ENCODE measurements at regions not wholly inside any gene's neighbourhood (a gene's known extent, or its start where the extent isn't known, plus 50 kb on each side); places are given as distances from the start of the nearest gene placed in this dataset.
"Not testable (repeated sequence)": the region's sequence is repeated elsewhere in the genome, so short reads cannot be mapped to it uniquely, and the experiment has no call there.

DNA sequence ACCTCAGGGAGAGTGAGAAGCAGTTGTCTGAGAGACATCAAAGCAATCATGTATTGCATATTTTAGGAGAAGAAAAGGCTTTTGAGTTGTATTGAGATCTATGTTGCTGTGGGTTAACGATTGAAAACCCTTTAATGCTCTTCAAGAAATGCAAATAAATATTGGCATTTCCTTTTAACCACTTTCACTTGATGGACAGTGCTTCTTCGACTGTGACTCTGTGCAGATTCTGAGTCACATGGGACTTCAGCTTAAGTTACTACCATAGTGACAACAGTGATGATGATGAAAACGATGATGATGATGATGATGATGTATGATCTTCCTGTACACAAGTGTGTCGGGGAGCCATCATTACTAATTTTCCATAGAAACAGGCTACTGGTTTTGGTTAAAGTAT, 181.8 kb downstream of the AKAIN1 start:
- no peak for DNase-seq

DNA sequence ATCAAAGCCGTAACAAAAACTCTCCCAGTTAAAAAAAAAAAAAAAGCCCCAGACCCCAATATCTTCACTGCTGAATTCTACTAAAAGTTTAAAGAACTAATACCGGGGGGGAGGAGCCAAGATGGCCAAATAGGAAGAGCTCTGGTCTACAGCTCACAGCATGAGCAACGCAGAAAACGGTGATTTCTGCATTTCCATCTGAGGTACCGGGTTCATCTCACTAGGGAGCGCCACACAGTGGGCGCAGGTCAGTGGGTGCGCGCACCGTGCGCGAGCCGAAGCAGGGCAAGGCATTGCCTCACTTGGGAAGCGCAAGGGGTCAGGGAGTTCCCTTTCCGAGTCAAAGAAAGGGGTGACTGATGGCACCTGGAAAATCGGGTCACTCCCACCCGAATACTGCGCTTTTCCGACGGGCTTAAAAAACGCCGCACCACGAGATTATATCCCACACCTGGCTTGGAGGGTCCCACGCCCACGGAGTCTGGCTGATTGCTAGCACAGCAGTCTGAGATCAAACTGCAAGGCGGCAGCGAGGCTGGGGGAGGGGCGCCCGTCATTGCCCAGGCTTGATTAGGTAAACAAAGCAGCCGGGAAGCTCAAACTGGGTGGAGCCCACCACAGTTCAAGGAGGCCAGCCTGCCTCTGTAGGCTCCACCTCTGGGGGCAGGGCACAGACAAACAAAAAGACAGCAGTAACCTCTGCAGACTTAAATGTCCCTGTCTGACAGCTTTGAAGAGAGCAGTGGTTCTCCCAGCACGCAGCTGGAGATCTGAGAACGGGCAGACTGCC, 192.8 kb downstream of the AKAIN1 start:
- DNase-seq: not testable (repeated sequence)

DNA sequence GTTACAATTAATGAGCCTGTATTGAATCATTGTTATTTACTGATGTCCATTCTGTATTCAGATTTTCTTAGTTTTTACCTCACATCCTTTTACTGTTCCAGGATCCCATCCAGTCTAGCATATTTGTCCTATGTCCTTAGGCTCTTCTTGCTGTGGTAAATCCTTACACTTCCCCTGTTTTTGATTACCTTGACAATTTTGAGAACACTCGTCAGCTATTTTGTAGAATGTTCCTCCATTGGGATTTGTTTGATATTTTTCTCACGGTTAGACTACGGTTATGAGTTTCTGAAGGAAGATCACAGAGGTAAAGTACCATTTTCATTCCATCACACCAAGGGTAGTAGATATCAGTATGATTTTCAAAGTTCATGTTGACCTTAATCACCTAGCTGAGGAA, 202.3 kb downstream of the AKAIN1 start:
- DNase-seq: no peak

DNA sequence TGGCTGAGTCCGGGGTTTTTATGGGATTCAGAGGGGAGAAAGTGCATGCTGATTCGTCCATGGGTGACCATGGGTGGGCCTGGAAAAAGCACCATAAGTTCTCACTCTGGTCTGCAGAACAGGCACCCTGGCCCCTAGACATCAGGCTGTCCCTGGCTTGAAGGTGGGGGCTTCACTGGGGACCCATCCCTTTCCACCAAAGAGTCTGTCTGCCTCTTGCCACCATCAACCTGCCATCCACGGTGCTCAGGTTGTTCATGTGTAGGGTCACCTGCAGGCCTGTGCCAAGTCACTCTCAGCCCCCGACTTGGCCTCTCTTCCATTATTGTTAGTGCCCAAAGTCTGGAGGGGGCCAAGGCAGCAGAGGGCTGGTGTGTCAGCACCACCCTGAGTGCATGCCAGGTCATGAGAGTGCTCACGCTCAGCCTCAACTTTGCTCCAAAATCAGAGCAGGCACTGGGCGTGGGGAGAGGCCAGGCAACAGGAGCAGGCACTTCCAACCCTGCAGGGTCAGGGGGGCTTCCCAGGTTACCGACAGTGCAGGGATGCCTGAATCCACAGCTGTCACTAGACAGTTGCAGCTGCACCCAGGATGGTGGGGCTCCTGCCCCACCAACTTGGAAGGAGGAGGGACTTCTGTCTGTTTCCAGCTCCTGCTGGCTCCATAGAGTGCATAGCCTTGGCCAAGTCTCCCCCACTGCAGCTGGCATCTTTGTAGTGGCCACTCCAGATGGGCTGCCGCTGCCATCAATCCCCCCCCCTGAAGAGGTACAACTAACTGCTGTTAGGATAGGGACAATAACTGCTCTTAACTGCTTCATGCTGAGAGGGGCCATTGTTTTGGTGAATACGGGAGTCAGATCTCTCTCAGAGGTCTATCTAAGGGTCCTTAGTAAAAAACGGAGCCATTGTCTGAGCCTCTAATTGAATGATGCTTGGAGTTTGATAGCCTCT, 209.3 kb downstream of the AKAIN1 start:
- DNase-seq: no peak

DNA sequence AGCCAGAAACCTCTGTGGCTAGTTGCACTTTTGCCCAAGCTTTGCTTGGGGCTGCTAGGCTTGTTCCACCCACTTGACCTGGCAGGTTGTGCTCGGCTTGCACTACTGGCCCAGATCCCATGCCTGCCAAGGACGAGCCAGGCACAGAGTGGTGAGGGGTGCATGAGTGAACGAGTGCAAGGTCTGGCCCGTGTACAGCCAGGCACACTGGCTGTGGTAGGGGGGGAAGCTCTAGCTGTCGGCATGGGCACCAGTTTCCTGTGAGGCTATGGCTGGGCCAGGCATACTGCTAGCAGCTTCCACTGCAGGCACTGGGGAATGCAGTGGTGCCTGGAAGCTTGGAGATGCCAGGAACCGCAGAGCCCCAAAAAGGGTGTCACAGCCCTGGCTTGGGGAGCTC, 210.4 kb downstream of the AKAIN1 start:
- DNase-seq: no peak

DNA sequence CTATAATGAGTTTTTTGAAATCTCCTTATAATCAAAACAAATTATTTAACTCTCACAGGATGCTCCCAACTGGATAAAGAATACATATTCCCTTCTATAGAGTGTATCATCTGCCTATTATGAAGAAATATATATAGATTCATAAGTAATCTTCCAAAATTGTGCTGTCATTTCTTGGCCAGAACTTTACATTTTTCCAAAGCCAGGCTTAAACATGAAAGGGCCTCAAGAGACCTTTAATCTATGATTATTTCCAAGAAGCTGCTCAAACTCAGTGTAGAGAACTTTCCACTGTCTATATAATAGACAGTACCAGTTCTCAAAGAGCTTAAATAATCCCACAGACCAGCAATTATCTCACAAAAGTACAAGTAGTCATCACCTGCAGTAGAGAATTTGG, 211.0 kb downstream of the AKAIN1 start:
- DNase-seq: no peak

DNA sequence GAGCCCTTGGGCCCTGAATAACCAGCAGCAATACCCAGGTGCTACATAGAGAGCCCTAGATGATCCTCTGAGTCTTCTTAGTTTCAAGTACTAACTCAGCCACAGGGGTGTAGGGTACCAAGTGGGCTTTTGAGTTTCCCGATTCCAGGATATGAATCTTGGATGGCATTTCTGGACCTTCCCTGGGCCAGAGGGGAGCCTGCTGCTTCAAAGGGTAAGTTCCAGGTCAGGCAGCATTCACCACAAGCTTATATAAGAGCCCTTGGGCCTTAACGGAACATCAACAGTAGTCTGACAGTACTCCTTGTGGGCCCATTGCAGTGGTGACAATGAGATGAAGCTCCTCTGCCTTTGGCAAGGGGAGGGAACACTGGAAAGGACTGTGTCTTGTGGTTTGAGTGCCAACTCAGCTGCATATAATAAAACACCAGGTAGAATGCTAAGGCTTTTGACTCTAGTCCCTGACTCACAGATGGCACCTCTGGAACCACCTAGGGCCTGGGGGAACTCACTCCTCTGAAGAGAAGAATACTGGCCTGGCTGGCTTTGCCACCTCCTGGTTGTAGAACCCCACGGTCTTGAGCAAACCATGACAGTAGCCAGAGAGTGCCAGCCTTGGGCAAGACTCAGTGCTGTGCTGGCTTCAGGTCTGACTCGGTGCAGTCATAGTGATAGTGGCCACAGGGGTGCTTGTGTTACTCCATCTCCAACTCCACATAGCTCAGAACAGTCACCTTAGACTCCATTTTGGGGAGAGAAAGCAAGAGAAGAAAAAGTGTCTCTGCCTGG, 235.7 kb downstream of the AKAIN1 start:
- DNase-seq: no peak

DNA sequence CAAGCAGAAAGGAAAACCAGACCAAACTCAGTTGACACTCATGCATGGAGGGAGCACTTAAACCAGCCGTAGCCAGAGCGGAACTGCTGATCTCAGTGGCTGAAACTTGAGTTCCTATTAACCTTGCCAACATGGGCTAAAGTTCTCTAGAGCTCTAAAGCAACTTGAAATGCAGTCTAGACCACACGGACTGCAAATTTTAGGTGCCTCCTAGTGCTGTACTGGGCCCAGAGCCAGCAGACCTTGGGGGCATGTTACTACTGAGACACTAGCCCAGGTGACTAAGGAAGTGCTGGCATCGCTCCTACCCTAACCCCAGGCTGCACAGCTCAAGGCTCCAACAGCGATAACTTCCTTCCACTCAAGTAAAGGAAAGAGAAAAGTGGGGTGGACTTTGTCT, 236.5 kb downstream of the AKAIN1 start:
- DNase-seq: no peak

DNA sequence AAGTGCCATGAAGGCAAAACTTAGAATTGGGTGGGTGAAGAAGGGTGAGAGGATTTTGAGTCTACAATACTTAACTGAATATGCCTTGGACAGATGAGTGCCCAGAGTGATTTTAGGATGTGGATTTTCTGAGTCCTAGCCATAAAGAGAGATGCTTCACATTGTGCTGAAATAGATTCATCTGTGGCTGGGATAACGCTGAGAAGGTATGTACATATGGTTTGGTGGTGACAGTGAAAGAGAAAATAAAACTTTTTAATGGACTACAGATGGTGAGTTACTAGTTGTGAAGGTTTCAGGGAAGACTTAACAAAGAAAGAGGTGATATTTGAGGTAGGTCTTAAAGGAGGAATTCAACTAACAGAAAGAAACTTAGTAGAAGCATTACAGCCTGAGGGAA, 265.8 kb downstream of the AKAIN1 start:
- DNase-seq: no peak

DNA sequence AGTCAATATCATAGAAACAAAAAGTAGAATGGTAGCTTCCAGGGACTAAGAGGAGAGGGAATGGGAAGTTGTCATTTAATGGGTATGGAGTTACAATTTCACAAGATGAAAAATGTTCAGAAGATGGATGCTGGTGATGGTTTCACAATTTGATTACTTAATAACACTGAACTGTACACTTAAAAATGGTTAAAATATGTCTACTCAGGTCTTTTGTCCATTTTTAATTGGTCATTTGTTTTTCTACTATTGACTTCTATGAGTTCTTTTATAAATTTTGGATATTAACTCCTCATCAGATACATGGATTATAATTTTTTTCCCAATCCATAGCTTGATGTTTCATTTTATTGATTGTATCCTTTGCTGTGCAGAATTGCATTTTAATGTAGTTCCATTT, 275.5 kb downstream of the AKAIN1 start:
- no peak for DNase-seq

DNA sequence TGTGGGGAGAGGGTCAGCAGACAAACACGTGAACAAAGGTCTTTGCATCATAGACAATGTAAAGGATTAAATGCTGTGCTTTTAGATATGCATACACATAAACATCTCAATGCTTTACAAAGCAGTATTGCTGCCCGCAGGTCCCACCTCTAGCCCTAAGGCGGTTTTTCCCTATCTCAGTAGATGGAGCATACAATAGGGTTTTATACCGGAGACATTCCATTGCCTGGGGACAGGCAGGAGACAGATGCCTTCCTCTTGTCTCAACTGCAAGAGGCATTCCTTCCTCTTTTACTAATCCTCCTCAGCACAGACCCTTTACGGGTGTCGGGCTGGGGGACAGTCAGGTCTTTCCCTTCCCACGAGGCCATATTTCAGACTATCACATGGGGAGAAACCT, 279.5 kb downstream of the AKAIN1 start:
- not testable (repeated sequence) for DNase-seq

DNA sequence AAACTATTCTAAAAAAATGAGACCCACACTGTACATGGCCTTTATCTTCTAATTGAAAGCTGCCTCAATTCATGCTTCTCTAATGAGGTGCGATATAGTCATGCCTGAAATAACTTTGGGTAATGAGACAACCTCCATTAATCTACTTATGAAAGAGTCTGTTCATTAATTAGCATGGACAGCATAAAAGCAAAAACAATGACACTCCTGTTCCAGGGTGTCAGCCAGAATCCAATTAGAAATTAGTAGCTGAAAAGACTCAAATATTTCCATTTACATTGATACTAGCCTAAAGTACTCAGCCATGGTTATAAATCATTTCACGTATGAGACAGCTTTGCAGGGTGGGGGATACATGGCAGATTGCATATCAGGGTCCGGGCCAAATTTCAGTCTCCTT, 288.7 kb downstream of the AKAIN1 start:
- no peak for DNase-seq

DNA sequence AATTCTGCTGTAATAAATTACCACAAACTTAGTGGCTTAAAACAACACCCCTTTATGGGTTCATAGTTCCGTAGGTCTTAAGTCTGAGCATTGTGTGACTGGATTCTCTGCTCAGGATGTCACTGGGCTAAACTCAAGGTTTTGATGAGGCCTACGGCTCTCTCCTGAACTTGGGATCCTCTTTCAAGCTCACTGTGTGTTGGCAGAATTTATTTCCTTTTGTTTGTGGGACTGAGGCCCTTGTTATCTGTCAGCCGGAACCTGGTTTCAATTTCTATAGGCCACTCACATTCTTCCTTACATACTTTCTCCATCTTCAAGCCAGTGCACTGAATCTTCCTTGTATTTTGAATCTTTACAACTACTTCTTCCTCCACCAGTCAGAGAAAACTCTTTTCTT, 290.2 kb downstream of the AKAIN1 start:
- no peak for DNase-seq

DNA sequence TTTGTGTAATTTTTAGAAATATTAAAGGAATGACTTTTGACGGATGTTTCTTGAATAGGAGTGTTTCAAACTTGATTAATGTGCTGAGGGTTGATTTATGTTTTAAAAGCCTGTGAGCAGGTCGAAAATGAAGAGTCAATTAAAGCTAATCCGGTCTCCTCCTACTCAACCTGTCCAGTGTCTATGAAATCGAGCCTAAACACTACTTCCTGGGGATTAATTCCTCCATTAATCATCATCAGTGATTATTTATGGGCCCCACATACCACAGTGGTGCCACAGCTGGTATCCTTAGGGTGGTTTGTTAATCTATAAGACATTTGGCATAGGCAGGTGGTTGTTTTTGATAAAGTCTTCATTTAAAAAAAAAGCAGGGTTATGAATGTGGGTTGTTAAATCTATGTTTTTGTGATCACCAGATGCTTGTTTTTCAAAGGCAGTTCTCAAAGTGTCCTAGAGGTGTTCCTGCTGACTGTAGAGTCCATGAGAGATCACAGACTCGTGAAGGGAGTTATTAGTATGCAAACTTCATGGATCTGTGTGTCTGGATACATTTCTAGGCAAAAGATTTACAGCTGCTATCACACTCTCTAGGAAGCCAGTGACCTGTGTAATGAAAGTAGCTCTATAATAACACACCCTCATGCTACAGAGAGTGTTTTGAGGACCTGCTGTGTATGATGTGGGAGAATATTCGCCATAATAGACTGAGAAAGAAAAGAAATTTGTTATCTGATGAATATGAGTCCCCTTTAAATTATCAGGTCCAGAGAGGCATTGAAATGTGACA, 308.6 kb downstream of the AKAIN1 start:
- DNase-seq: no peak

DNA sequence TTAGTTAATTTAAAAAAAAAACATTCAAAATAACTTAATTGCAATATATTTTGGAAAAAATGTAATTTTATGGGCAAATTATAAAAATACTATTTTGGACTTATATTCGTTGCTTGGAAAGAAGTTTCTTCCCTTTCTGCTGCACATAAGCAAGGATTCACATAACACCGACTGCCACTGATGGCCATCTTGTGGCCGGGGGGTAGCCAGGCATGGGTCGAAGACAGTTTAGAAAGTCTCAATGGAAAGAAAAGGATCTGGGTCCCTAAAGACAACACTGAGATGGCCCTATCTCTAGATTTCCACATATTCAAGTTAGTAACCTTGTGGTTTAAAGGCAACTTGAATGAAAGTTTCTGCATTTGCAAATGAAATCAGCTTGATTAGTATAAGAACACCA, 318.6 kb downstream of the AKAIN1 start:
- no peak for DNase-seq

DNA sequence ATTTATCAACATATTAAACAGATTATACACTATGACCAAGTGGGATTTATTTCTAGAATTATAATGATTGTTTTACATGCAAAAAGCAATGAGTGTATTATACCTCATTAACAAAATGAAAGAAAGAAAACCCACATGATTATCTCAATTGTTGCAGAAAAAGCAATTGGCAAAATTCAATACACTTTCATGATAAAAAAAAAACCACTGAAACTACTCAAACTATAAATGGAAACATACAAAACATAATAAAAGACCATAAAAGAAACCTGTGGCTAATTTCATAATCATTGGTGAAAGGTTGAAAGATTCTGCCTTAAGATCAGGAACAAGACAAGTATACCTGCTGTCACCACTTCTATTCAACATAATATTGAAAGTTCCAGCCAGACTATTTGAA, 325.9 kb downstream of the AKAIN1 start:
- DNase-seq: no peak

DNA sequence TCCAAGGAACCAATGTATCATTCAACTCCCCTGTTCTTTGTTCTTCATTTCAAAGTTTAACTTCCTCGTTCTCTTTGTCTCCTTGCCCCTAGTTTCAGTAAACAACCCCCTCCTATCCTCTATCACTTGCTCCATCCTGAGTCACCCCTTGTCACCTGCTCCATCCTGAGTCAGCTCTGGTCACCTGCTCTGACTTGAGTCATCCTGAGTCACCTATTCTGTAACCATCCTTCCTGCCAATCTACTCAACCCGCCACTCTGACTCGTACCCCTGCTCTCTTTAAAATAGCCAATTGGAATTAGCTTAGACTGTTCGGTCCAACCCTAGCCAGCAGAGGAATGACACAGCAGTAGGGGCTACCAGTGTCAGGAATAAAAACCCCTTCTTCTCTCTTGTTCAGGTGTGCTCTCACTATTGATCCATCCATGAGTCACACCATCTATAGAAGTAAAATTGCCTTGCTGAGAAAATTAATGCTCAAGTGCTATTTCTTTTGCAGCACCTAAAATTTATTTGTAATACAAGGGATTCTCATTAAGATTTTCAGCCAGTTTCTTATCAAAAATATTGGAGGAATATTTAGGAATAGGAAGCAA, 326.8 kb downstream of the AKAIN1 start:
- DNase-seq: no peak

DNA sequence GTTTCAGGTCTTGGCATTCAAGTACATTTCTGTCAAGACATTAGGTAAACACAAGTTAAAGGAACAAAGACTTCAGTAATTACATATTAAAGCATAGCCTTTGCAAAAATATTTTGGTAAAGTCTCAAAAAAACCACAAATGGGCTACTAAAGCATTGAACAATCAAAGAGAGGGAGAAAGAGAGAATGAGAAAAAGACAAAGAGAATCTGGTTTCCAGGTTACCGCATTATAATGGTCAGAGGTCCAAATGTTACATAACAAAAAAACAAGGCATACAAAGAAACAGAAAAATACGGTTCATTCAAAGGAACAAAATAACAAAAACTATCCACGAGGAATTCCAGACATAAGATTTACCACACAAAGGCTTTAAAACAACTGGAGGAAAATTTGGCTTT, 327.9 kb downstream of the AKAIN1 start:
- DNase-seq: no peak

DNA sequence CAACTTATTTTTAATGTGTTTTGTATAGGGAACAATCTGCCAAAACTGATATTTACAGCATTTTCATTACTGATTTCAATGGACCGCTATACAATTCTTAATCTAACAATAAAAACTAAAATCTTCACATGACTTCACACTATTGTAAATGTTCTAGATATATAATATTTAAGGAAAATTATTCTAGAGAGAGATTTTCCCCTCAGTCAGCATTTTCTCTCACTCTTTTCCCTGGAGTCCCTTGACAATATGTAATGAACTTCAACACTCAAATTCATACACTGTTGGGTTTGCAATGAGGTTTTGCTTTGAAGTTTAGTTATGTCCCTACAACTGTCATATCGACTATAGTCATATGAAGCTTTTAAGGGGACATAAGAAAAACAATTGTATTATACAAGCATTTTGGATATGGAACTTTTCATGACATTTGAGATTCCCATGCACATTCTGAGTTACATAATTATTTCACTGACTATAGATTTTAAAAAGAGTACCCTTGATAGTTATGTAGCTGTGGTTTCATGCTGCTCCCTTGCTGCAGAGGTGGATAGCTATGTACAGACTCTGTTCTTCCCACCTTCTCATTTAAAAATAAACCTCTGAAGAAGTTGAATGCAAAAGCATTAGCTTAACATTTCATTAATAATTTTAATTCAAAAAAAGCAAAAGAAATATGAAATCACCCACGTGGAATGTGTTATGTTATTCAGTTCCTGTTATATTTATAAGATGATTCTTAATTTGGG, 338.5 kb downstream of the AKAIN1 start:
- DNase-seq: no peak

DNA sequence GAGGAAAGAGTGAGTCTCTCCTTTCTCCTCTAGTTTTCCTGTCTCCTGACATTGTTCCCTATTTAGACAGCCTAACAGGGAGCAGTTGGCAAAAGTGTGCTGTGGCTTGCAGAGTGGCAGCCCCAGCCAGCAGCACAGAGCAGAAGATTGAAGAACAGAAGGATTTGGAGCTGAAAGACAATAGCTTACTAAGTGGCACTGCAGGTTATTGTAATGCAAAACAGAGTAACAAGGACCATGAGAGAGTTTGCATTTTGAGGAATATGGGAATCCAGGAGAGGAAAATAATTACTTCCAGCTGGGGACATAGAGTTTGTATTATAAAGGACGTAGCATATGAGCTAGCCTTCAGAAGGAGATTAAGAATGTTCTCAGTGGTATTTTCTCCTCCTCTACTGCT, 342.4 kb downstream of the AKAIN1 start:
- no peak for DNase-seq

DNA sequence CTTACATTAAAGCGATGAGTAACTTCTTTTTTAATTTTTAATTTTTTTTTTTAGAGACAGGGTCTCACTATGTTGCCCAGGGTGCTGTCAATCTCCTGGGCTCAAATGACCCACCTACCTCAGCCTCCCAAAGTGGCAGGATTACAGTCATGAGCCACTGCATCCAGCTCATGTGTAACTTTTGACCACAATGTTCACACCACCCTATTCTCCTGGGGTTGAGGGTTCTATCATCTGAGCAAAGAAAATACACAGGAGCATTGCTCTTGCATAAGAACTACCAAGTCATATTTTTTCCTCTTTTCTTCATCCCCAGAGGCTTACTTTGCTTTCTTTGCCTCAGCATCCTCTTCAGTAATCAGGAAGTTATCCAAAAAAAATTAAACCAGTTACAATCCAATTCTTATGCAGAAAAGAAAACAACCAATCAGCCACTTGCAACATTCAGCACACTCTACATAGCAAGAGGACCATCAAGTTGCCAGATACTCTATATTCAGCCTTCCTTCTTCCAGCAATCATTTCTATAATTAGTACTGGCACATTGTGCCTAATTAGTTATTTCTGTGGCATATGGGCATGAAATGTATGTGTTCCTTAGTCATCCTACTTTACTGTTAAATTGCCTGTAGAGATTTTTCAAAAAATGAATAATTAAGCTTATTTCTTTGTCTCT, 345.6 kb downstream of the AKAIN1 start:
- DNase-seq: no peak
